GM12865 (cell line): ENCODE measurements at regions not wholly inside any gene's neighbourhood (a gene's known extent, or its start where the extent isn't known, plus 50 kb on each side); places are given as distances from the start of the nearest gene placed in this dataset.

Experiments
- DNase-seq: peaks from one replicate; pipeline ENCODE4 v3.0.0; 2010; ENCODE audit warnings: low read depth
- H3K4me3 ChIP-seq: 2 replicates; pipeline ENCODE4 v1.5.1; 2011; ENCODE audit warnings: mild to moderate bottlenecking, low read depth, low read length, control low read depth
- TF ChIP-seq, protein P1 (sequence below): IDR thresholded peaks from 2 replicates; pipeline ENCODE4 v1.5.1; 2011; ENCODE audit warnings: low read length, control low read depth, low read depth, inconsistent platforms; ENCODE audit not compliant: insufficient read depth; ENCODE audit errors: missing control alignments

- no peak overlapping the region for H3K4me3 ChIP-seq
- DNase-seq: no peak
- TF ChIP-seq, protein P1, sequence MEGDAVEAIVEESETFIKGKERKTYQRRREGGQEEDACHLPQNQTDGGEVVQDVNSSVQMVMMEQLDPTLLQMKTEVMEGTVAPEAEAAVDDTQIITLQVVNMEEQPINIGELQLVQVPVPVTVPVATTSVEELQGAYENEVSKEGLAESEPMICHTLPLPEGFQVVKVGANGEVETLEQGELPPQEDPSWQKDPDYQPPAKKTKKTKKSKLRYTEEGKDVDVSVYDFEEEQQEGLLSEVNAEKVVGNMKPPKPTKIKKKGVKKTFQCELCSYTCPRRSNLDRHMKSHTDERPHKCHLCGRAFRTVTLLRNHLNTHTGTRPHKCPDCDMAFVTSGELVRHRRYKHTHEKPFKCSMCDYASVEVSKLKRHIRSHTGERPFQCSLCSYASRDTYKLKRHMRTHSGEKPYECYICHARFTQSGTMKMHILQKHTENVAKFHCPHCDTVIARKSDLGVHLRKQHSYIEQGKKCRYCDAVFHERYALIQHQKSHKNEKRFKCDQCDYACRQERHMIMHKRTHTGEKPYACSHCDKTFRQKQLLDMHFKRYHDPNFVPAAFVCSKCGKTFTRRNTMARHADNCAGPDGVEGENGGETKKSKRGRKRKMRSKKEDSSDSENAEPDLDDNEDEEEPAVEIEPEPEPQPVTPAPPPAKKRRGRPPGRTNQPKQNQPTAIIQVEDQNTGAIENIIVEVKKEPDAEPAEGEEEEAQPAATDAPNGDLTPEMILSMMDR: no peak
Measured at GRCh38 chr4:12138488-12138887, 709.8 kb upstream of the HS3ST1 start.

DNA sequence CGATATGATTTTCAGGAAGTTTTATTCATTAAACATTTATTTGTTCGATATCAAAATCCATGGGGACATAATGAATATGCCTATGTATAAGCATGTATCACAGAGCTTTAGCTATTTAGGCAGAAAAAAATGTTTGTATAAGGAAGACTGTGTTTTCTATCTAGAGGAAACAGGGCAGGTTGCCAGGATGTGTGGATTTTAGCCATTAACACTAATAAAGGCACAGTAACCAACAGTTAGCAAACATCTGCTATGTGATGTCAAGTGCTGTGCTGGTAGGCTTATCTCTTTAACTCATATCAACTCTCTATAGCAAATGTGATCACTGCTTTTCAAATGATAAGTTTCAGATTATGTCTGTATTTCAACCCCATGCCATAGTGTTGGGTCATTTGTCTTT lies 708.9 kb upstream of the HS3ST1 start:
- DNase-seq: no peak
- H3K4me3 ChIP-seq: no peak overlapping the region
- TF ChIP-seq, protein P1: no peak

GRCh38 chr4:12126474-12126873 lies 697.8 kb upstream of the HS3ST1 start:
- H3K4me3 ChIP-seq: no peak overlapping the region
- TF ChIP-seq, protein P1: no peak
- DNase-seq: no peak

DNA sequence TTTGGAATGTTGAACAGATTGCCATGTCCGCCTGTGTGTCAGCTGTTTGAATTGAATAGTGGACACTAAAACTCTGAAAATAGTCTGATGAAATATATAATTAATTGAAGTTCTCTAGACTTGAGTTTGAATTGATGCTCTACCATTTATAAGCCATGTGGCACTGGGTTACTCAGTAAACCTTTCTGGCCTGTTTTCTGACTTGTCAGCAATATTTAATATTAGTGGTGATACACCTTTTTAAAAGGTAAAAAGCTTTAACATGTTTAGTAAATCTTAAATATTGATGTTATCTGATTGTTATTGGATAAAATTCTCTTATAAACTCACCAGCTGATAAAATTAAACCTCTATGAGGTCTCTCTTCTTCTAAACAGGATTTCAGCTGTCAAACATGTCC lies 695.4 kb upstream of the HS3ST1 start:
- DNase-seq: no peak
- TF ChIP-seq, protein P1: no peak

DNA sequence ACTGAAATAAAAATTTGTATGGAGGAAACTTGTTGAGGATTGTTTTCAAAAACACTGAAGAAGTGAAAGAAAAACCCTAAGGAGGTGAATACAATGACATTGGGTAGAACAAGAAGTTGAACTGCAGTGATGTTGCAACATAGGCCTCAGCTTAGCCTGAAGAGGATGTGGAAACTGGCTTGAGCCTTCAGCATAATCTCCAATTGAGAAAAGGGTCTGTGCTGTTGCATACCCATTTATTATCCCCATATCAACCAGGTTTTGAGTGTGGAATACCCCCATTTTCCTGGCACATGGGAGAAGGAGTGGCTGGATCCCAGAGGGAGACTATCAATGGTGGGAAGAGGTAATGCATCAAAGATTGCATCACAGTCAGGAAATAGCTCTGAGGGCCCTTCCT lies 695.0 kb upstream of the HS3ST1 start:
- DNase-seq: no peak
- TF ChIP-seq, protein P1: no peak
- H3K4me3 ChIP-seq: no peak overlapping the region

More for the DNA sequence above, 695.4 kb upstream of the HS3ST1 start:
- no peak overlapping the region for H3K4me3 ChIP-seq

DNA sequence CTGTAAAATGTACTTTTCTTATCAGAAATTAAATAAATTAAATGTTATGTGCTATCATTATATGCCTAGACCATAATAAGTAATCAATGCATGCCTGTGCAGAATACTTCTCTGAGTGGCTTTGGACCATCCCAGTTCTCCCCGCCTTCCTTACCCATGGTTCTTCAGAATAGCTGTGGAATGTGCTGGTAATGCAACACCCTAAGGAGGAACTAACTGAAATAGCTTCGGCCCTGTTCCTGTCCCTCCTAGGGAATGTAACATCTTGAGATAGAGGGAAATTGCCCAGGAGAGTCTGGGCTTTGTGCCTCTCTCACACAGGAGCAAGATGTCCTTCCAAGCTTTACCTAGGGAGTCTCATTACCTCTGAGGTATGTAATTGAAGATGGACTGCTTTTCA lies 693.6 kb upstream of the HS3ST1 start:
- TF ChIP-seq, protein P1: no peak
- DNase-seq: no peak
- no peak overlapping the region for H3K4me3 ChIP-seq

GRCh38 chr4:12120968-12121367 lies 692.3 kb upstream of the HS3ST1 start:
- no peak for DNase-seq
- TF ChIP-seq, protein P1: no peak
- no peak overlapping the region for H3K4me3 ChIP-seq
